HAP-1 (cell line): ENCODE measurements at regions not wholly inside any gene's neighbourhood (a gene's known extent, or its start where the extent isn't known, plus 50 kb on each side); places are given as distances from the start of the nearest gene placed in this dataset.

ENCODE experiments used
- DNase-seq, 2 experiments: peaks; one replicate each; pipeline ENCODE4 v3.0.0-alpha.2; 2016 to 2020; ENCODE audit warnings: low spot score in 2 of 2
- H3K27me3 ChIP-seq: fragments of 250-450 bp; sonication (Bioruptor Pico); 2 replicates; pipeline ENCODE4 v1.5.1; 2020; ENCODE audit warnings: low read depth, mild to moderate bottlenecking, moderate library complexity
- H3K36me3 ChIP-seq: fragments of 250-450 bp; sonication (Bioruptor Pico); replicated peaks from 2 replicates; pipeline ENCODE4 v1.5.1; 2020; ENCODE audit warnings: mild to moderate bottlenecking
- H3K4me1 ChIP-seq: fragments of 250-450 bp; sonication (Bioruptor Pico); 2 replicates; pipeline ENCODE4 v1.5.1; 2020; ENCODE audit warnings: mild to moderate bottlenecking
- H3K4me3 ChIP-seq: fragments of 250-450 bp; sonication (Bioruptor Pico); 2 replicates; pipeline ENCODE4 v1.5.1; 2020; ENCODE audit warnings: mild to moderate bottlenecking, moderate library complexity
- H3K9me3 ChIP-seq: fragments of 250-450 bp; sonication (Bioruptor Pico); 2 replicates; pipeline ENCODE4 v1.5.1; 2020; ENCODE audit warnings: mild to moderate bottlenecking, moderate library complexity
- in situ Hi-C: fragments of 300-500 bp; cut with MboI; formaldehyde crosslinking; loops from 3 replicates; pipeline ENCODE4 v1.14.3; 2020; ENCODE audit warnings: low sequenced_read_pairs, inconsistent platforms, mixed read lengths

DNA sequence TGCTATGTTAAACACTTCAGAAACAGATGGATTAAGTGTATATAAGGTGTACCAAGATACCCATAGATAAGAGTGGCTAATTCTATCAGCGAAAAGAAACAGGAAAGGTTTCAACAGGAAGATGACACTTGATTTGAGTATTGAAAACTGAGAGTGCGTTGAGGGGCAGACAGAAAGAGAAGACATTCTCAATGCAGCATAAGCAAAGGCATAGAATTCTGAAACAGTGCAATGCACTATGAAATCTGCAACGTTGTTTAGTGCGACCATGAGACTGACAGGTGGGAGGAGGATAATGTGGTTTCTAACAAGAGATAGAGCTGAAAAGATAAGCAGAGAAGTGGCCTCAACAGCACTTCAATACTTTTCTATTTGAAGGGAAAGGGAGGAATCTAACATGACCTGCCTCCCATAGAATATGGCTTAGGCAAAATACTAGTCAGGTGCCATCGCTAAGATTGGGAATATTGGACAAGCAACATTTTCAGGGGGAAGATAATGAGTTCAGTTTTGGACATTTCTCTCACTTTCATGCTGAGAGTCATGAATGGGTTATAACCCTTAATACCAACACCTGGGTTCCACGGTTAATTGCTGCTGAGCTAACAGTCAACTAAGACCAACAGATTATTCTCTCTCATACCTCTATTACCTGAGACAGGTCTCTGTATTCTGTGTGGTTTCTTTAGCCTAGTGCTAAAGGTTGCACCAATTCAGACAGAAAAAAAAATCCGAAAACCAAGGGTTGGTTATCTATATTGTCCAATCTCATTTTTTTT, 312.9 kb upstream of the ARID1B start:
- in situ Hi-C loops: no loop called here
- no peaks in the 10 kb centered on the region for H3K4me1 ChIP-seq
- H3K36me3 ChIP-seq: no peaks in the 10 kb centered on the region
- no peaks in the 10 kb centered on the region; the same call in 1 of the 2 replicates for H3K9me3 ChIP-seq
- no peak overlapping the region for H3K4me3 ChIP-seq
- no peak for DNase-seq
- H3K27me3 ChIP-seq: peaks cover 3% of the 10 kb centered on the region; the same call in 1 of the 2 replicates

GRCh38 chr6:156461647-156462046, 315.5 kb upstream of the ARID1B start:
- in situ Hi-C loops: no loop called here
- Histone ChIP-seq H3K9me3 (no peaks in the 10 kb centered on the region; the same call in 1 of the 2 replicates), H3K4me1 (no peaks in the 10 kb centered on the region), H3K27me3 (peaks cover 3% of the 10 kb centered on the region; the same call in 1 of the 2 replicates), H3K36me3 (no peaks in the 10 kb centered on the region), H3K4me3 (no peak overlapping the region)
- DNase-seq: no peak

- H3K27me3 ChIP-seq: peaks cover 3% of the 10 kb centered on the region; the same call in 1 of the 2 replicates
- no peak overlapping the region for H3K4me3 ChIP-seq
- no peaks in the 10 kb centered on the region for H3K36me3 ChIP-seq
- in situ Hi-C loops: no loop called here
- H3K9me3 ChIP-seq: no peaks in the 10 kb centered on the region; the same call in 1 of the 2 replicates
- H3K4me1 ChIP-seq: no peaks in the 10 kb centered on the region
- no peak for DNase-seq
These were observed 319.6 kb upstream of the ARID1B start for GRCh38 chr6:156457601-156458000.

GRCh38 chr6:156455847-156456246, 321.3 kb upstream of the ARID1B start:
- no peaks in the 10 kb centered on the region for H3K36me3 ChIP-seq
- H3K4me3 ChIP-seq: no peak overlapping the region
- H3K27me3 ChIP-seq: no peaks in the 10 kb centered on the region
- in situ Hi-C loops: no loop called here
- no peaks in the 10 kb centered on the region; the same call in 1 of the 2 replicates for H3K9me3 ChIP-seq
- no peaks in the 10 kb centered on the region for H3K4me1 ChIP-seq
- DNase-seq: no peak

DNA sequence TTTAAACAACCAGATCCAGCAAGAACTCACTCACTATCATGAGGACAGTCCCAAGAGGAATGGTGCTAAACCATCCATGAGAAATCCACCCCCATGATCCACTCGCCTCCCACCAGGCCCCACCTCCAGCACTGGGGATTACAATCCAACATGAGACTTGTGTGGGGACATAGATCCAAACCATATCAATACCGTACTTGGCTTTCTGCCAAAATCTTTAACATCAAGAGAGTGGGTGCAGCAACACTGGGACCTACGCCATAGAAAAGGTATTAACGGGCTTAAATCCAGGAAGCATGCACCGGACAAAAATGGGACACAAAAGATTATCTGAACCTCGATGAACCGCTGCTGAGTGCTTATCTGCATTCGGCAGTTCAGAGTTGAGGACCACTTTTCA, 322.3 kb upstream of the ARID1B start:
- H3K36me3 ChIP-seq: no peaks in the 10 kb centered on the region
- no peaks in the 10 kb centered on the region for H3K4me1 ChIP-seq
- no peak for DNase-seq
- H3K27me3 ChIP-seq: no peaks in the 10 kb centered on the region
- H3K9me3 ChIP-seq: no peaks in the 10 kb centered on the region
- in situ Hi-C loops: no loop called here
- no peak overlapping the region for H3K4me3 ChIP-seq

DNA sequence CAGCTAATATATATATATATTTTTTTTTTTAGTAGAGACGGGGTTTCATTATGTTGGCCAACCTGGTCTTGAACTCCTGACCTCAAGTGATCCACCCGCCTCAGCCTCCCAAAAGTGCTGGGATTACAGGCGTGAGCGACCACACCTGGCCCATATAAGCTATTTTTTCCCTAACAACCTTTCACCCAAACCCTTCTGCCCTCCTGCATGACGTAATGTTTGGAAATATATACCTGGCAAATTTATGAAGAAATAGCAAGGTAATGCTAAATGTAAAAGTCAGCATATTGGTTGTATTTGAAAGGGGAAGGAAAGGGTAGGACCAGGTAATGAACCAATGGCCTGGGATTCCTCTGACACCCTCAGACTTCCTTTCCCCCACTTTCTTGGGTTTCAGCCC, 325.5 kb upstream of the ARID1B start:
- no peaks in the 10 kb centered on the region for H3K4me1 ChIP-seq
- in situ Hi-C loops: no loop called here
- DNase-seq: no peak
- no peaks in the 10 kb centered on the region for H3K9me3 ChIP-seq
- H3K4me3 ChIP-seq: no peak overlapping the region
- H3K36me3 ChIP-seq: no peaks in the 10 kb centered on the region
- H3K27me3 ChIP-seq: no peaks in the 10 kb centered on the region

DNA sequence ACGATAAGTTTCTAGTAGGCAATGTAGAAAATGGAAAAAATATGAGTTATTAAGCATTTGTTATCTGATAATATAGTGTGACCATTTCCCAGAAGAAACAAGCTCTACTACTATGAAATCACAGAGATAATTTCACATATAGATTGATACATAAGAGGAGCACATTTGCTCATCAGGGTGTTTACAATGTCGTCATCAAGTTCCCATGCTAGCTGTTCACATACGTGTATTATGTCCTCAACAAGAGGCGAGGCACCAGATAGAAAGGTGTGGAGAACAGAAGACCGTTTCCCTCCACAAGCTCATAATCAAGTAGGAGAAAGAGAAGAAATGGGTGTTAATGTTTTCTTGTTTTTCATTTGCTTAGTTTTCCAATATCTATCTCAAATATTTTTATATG, 326.1 kb upstream of the ARID1B start:
- no peak overlapping the region for H3K4me3 ChIP-seq
- in situ Hi-C loops: no loop called here
- no peaks in the 10 kb centered on the region for H3K27me3 ChIP-seq
- no peaks in the 10 kb centered on the region for H3K4me1 ChIP-seq
- no peak for DNase-seq
- no peaks in the 10 kb centered on the region for H3K9me3 ChIP-seq
- no peaks in the 10 kb centered on the region for H3K36me3 ChIP-seq

GRCh38 chr6:156450421-156450820, 326.8 kb upstream of the ARID1B start:
- in situ Hi-C loops: no loop called here
- H3K9me3 ChIP-seq: no peaks in the 10 kb centered on the region
- H3K4me1 ChIP-seq: no peaks in the 10 kb centered on the region
- no peaks in the 10 kb centered on the region for H3K27me3 ChIP-seq
- no peak for DNase-seq
- no peaks in the 10 kb centered on the region for H3K36me3 ChIP-seq
- no peak overlapping the region for H3K4me3 ChIP-seq

DNA sequence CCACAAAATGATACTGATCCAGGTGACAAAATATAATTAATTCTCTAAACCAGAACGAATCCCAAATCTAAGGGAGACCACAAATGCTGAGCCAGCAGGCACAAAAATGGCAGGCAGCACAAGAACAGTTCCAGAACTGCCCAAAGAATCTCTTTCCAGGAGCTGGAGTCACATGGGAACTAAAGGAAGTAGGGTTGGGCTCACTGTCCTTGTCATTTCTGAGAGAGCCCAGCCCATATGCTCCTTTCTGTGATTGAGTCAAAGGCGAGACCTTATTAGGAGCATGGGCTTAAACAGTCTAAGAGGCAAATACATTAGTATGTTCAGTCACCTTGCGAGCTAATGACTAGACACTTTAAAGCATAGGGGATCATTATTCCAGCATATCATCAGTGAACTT, 327.6 kb upstream of the ARID1B start:
- DNase-seq: no peak
- Histone ChIP-seq H3K27me3 (no peaks in the 10 kb centered on the region), H3K4me3 (no peak overlapping the region), H3K36me3 (no peaks in the 10 kb centered on the region), H3K4me1 (no peaks in the 10 kb centered on the region), H3K9me3 (no peaks in the 10 kb centered on the region)
- in situ Hi-C loops: no loop called here

DNA sequence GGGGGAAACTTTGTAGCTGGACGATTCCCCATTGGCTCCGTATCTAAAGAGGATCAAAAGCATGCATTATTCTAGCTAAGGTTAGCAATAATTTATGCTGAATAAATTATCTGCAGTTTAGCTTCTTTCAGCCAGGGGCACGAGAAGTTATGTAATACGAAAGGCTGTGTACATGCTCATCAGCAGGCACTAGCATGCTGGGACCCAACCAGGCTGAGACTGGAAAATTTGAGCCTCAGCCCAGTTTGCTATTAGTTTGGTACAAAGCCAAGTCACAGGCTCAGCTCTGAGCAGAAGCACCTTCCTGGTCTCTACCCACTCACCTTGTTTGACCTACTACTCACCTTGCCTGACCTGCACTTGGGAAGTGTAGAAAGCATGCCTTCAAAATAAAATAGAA, 328.1 kb upstream of the ARID1B start:
- in situ Hi-C loops: no loop called here
- Histone ChIP-seq H3K9me3 (no peaks in the 10 kb centered on the region), H3K36me3 (no peaks in the 10 kb centered on the region), H3K4me3 (no peak overlapping the region), H3K4me1 (no peaks in the 10 kb centered on the region), H3K27me3 (no peaks in the 10 kb centered on the region)
- DNase-seq: no peak

GRCh38 chr6:156448579-156448978, 328.6 kb upstream of the ARID1B start:
- no peaks in the 10 kb centered on the region for H3K27me3 ChIP-seq
- no peaks in the 10 kb centered on the region for H3K4me1 ChIP-seq
- DNase-seq: no peak
- no peaks in the 10 kb centered on the region for H3K36me3 ChIP-seq
- H3K4me3 ChIP-seq: no peak overlapping the region
- in situ Hi-C loops: no loop called here
- no peaks in the 10 kb centered on the region for H3K9me3 ChIP-seq

- no peaks in the 10 kb centered on the region for H3K27me3 ChIP-seq
- no peak overlapping the region for H3K4me3 ChIP-seq
- H3K9me3 ChIP-seq: no peaks in the 10 kb centered on the region
- no peaks in the 10 kb centered on the region; the same call in 1 of the 2 replicates for H3K4me1 ChIP-seq
- in situ Hi-C loops: no loop called here
- no peak for DNase-seq
- H3K36me3 ChIP-seq: no peaks in the 10 kb centered on the region
These were observed 336.5 kb upstream of the ARID1B start for GRCh38 chr6:156440688-156441087.

DNA sequence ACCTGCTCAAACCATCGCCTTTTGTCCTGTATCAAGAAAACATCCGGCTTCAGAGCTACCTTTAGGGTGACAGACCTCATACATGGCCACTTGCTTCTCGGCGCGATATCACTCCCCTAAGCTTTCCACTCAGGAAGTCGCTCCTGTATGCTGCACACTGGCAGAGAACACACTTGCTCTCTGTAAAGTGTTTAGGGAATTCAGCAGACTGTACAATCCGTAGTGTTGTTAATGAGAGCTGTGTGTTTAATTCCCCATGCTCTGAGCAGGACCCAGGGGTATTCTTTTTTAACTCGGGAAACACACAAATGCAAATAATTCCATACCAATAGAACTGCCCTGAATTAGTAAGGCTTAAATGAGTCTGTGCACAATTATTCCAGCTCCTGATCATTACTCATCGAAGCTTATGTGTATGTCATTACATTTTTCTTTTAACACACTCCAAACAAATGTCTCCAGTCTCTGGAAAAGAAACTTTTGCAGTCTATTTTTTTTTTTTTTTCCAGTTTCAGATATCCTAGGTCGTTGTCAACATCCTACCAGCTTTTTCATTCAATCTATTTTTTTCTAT, 338.7 kb upstream of the ARID1B start:
- no peaks in the 10 kb centered on the region for H3K27me3 ChIP-seq
- H3K36me3 ChIP-seq: no peaks in the 10 kb centered on the region
- H3K4me3 ChIP-seq: no peak overlapping the region
- H3K4me1 ChIP-seq: no peaks in the 10 kb centered on the region; the same call in 1 of the 2 replicates
- no peaks in the 10 kb centered on the region for H3K9me3 ChIP-seq
- no peak for DNase-seq
- in situ Hi-C loops: no loop called here

DNA sequence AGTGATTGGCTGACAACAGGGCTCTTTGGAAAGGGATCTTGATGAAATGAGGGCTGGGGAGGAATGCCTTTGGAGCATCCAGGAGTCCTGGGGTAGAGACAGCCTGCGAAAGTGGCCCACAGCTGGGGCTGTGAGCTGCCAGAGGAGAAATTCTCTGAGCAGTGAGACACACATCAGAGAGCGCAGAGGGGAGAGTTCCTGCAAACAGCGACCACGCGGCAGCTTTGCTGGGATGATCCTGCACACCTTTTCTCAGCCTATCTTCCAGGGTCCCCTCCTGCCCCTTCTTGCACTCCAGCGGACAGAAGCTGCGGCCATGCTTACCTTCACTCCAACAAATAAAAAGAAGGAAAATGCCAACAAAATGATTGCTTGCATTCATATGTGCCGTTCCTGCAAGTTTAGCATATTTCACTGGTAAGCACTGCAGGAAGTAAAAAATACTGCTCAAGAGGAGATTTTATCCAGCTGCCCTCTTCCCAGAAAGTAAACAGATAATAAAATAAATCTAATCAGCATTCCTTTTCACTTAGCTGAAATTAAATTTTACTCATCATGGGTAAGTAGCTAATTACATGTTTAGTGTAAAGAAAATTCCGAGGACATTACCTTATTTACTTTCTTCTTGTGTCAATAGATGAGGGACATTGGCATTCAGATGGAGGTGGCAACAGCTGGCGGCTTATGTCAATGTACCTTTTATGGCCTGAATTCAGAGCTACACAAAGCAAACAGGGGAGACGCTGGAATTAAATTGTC, 339.9 kb upstream of the ARID1B start:
- H3K36me3 ChIP-seq: no peaks in the 10 kb centered on the region
- no peaks in the 10 kb centered on the region for H3K27me3 ChIP-seq
- no peak overlapping the region for H3K4me3 ChIP-seq
- H3K9me3 ChIP-seq: no peaks in the 10 kb centered on the region
- in situ Hi-C loops: no loop called here
- no peaks in the 10 kb centered on the region; the same call in 1 of the 2 replicates for H3K4me1 ChIP-seq
- no peak for DNase-seq
